OCI-LY7 (cell line): ENCODE measurements at regions not wholly inside any gene's neighbourhood (a gene's known extent, or its start where the extent isn't known, plus 50 kb on each side); places are given as distances from the start of the nearest gene placed in this dataset.

Experiments used
- BruUV-seq: library from RNA; stranded (reverse); fragments of 400-500 nt; replicated peaks from 2 replicates; lab custom pipeline; 2021; lab: Mats Ljungman, UMichigan
- CTCF ChIA-PET: fragments of 300-600 bp; sonication (Branson Sonifier 250); formaldehyde crosslinking; loops from one replicate; lab custom pipeline; 2022; ENCODE audit warnings: antibody characterized with exemption; ENCODE audit not compliant: unreplicated experiment; lab: Charles Lee
- POLR2A ChIA-PET: fragments of 300-600 bp; sonication (Branson Sonifier 250); formaldehyde crosslinking; loops from one replicate; lab custom pipeline; 2022; ENCODE audit warnings: antibody characterized with exemption; lab: Charles Lee
- DNase-seq: peaks from one replicate; pipeline ENCODE4 v3.0.0-alpha.2; 2015; ENCODE audit warnings: low spot score
- H2AFZ ChIP-seq: fragments of 200-600 bp; sonication (generic), shearing (Covaris generic); 2 replicates; pipeline ENCODE4 v1.6.1; 2014; ENCODE audit warnings: mild to moderate bottlenecking, antibody characterized with exemption, low read length, moderate library complexity
- H3K27ac ChIP-seq: fragments of 200-600 bp; sonication (generic); 2 replicates; pipeline ENCODE4 v1.5.1; 2014; ENCODE audit warnings: mixed run types, low read depth, mild to moderate bottlenecking, moderate library complexity, low read length, inconsistent platforms; ENCODE audit not compliant: poor library complexity, severe bottlenecking
- H3K36me3 ChIP-seq: fragments of 200-600 bp; sonication (generic); 2 replicates; pipeline ENCODE4 v1.6.1; 2014; ENCODE audit warnings: mild to moderate bottlenecking, antibody characterized with exemption, low read length, moderate library complexity, mixed read lengths; ENCODE audit not compliant: insufficient read depth
- H3K4me1 ChIP-seq: fragments of 200-600 bp; sonication (generic); 2 replicates; pipeline ENCODE4 v1.5.1; 2014; ENCODE audit warnings: mild to moderate bottlenecking, low read length; ENCODE audit not compliant: insufficient read depth, poor library complexity, severe bottlenecking
- H3K4me2 ChIP-seq: fragments of 200-600 bp; sonication (generic); 2 replicates; pipeline ENCODE4 v1.6.1; 2014; ENCODE audit warnings: mild to moderate bottlenecking, low read length
- H3K4me3 ChIP-seq: fragments of 200-600 bp; sonication (generic); 2 replicates; pipeline ENCODE4 v1.5.1; 2014; ENCODE audit warnings: mild to moderate bottlenecking, low read depth, low read length; ENCODE audit not compliant: poor library complexity, severe bottlenecking
- H3K79me2 ChIP-seq: fragments of 200-600 bp; sonication (generic); 2 replicates; pipeline ENCODE4 v1.6.1; 2016; ENCODE audit warnings: low read depth, mild to moderate bottlenecking, low read length, moderate library complexity, mixed read lengths; ENCODE audit not compliant: insufficient read depth
- H3K9me2 ChIP-seq: fragments of 200-600 bp; sonication (generic); 2 replicates; pipeline ENCODE4 v1.6.1; 2016; ENCODE audit warnings: mild to moderate bottlenecking, low read length, mixed read lengths; ENCODE audit not compliant: insufficient read depth
- H3K9me3 ChIP-seq: fragments of 200-600 bp; sonication (generic); 2 replicates; pipeline ENCODE4 v1.6.1; 2014; ENCODE audit warnings: mild to moderate bottlenecking, mixed run types, low read length, mixed read lengths
- H4K20me1 ChIP-seq: fragments of 200-600 bp; sonication (generic); 2 replicates; pipeline ENCODE4 v1.6.1; 2014; ENCODE audit warnings: mild to moderate bottlenecking, antibody characterized with exemption, low read length, moderate library complexity, mixed read lengths; ENCODE audit not compliant: insufficient read depth
- EZH2phosphoT487 ChIP-seq: fragments of 200-600 bp; sonication (generic); IDR thresholded peaks from 2 replicates; pipeline ENCODE4 v1.6.1; 2018; ENCODE audit warnings: low read depth, borderline replicate concordance, mild to moderate bottlenecking, mixed run types, antibody characterized with exemption, low read length, moderate library complexity, mixed read lengths
- intact Hi-C: fragments of 100-400 bp; cut with micrococcal nuclease; formaldehyde crosslinking; loops from one replicate; pipeline ENCODE4 v1.10.0; 2022; ENCODE audit not compliant: unreplicated experiment
- TF ChIP-seq, protein P1 (sequence below): fragments of 200-600 bp; sonication (generic); conservative IDR thresholded peaks from 2 replicates; pipeline ENCODE4 v1.5.1; 2014; ENCODE audit warnings: mild to moderate bottlenecking, antibody characterized with exemption, low read length, moderate library complexity, mixed read lengths

DNA sequence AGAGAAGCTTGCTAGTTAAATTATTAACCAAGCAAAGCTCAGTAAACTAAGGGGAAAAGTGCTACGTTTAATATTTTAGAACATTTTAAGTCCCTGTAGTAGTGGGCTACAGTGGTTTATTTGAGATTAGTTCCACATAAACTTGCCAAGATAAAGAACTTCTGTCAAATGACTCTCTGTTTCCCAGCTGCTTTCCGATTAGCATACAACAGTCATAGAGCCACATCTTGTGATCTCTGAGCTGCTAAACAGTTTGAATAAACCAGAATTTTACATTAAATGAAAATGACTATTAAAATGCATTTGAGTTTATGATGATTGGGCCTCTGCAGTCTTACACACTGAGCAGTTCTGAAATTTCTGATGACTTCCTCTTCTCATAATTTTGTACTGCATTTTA is 568.5 kb downstream of the IQCM start:
- no peak overlapping the region for H3K27ac ChIP-seq
- ChIA-PET CTCF (no interaction called here), POLR2A (interaction anchor here (1.0 to 2.3 kb wide), 2 partner anchors 8 to 13 kb away, joined by 3 to 8 read pairs; no protein-coding TSS in a partner anchor)
- no peaks in the 10 kb centered on the region for H3K9me3 ChIP-seq
- TF ChIP-seq, protein P1, sequence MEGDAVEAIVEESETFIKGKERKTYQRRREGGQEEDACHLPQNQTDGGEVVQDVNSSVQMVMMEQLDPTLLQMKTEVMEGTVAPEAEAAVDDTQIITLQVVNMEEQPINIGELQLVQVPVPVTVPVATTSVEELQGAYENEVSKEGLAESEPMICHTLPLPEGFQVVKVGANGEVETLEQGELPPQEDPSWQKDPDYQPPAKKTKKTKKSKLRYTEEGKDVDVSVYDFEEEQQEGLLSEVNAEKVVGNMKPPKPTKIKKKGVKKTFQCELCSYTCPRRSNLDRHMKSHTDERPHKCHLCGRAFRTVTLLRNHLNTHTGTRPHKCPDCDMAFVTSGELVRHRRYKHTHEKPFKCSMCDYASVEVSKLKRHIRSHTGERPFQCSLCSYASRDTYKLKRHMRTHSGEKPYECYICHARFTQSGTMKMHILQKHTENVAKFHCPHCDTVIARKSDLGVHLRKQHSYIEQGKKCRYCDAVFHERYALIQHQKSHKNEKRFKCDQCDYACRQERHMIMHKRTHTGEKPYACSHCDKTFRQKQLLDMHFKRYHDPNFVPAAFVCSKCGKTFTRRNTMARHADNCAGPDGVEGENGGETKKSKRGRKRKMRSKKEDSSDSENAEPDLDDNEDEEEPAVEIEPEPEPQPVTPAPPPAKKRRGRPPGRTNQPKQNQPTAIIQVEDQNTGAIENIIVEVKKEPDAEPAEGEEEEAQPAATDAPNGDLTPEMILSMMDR = no peak
- TF ChIP-seq EZH2phosphoT487 = no peak
- no peak for DNase-seq
- H3K36me3 ChIP-seq = no peaks in the 10 kb centered on the region
- BruUV-seq = no TSS peak
- no peaks in the 10 kb centered on the region for H3K4me1 ChIP-seq
- intact Hi-C loops = no loop called here
- H4K20me1 ChIP-seq = no peaks in the 10 kb centered on the region
- H3K4me3 ChIP-seq = no peak overlapping the region
- H3K9me2 ChIP-seq = no peaks in the 10 kb centered on the region
- H2AFZ ChIP-seq = no peak overlapping the region
- no peaks in the 10 kb centered on the region for H3K79me2 ChIP-seq
- H3K4me2 ChIP-seq = no peak overlapping the region

DNA sequence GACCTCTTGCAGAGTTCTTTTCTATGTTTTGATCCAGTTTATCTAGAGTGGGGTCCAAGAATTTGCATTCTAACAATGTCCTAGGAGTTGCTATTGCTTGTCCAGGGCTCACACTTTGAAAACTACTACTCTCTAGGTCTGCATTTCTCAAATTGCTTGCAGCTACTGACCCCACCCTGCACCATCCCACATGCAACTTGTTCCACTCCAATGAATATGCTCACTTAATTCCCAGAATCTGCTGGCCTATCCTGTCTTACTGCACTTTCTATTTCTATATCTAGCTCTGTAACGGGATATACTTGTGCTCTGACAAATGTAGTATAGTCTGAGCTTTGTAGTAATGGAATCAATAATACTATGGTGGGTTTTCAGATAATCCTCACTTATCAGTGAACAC is 570.3 kb downstream of the IQCM start:
- no peak overlapping the region for H3K4me3 ChIP-seq
- no peaks in the 10 kb centered on the region for H3K36me3 ChIP-seq
- no TSS peak for BruUV-seq
- no peak overlapping the region for H3K4me2 ChIP-seq
- no peaks in the 10 kb centered on the region for H3K9me3 ChIP-seq
- no peak for DNase-seq
- ChIA-PET POLR2A (interaction anchor here (2.3 kb wide), 1 partner anchor 10 kb away, joined by 8 read pairs; no protein-coding TSS in a partner anchor), CTCF (no interaction called here)
- H4K20me1 ChIP-seq = no peaks in the 10 kb centered on the region
- no peaks in the 10 kb centered on the region for H3K9me2 ChIP-seq
- H3K4me1 ChIP-seq = no peaks in the 10 kb centered on the region
- no peak for TF ChIP-seq EZH2phosphoT487
- TF ChIP-seq, protein P1 = no peak
- no peak overlapping the region for H2AFZ ChIP-seq
- intact Hi-C loops = no loop called here
- no peaks in the 10 kb centered on the region for H3K79me2 ChIP-seq
- H3K27ac ChIP-seq = no peak overlapping the region

DNA sequence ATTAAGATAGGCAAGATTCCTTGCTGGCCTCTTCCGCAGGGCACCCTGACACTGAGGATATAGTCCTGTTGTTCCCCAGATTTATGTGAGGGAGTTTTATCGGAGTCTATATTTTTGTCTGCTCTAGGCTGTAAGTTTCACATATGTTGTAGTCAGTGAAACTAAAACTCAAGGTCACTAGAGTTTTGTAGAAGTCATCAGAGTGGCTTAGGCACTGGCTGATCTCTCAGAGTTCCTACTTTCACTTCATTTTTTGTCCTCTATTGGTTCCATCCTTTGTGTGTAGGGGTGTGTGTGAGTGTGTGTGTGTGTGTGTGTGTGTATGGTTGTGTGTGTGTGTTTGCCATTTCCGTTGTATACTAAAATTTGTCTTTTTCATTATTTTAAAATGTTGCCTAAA is 577.5 kb downstream of the IQCM start:
- H3K27ac ChIP-seq = no peak overlapping the region
- H3K4me2 ChIP-seq = no peak overlapping the region
- no TSS peak for BruUV-seq
- H4K20me1 ChIP-seq = no peaks in the 10 kb centered on the region
- POLR2A ChIA-PET = no interaction called here
- TF ChIP-seq, protein P1 = no peak
- TF ChIP-seq EZH2phosphoT487 = no peak
- no peak overlapping the region for H2AFZ ChIP-seq
- no peak overlapping the region for H3K4me3 ChIP-seq
- H3K79me2 ChIP-seq = no peaks in the 10 kb centered on the region
- CTCF ChIA-PET = no interaction called here
- intact Hi-C loops = no loop called here
- no peaks in the 10 kb centered on the region for H3K4me1 ChIP-seq
- no peaks in the 10 kb centered on the region for H3K36me3 ChIP-seq
- no peaks in the 10 kb centered on the region for H3K9me2 ChIP-seq
- no peak for DNase-seq
- H3K9me3 ChIP-seq = no peaks in the 10 kb centered on the region
